WTC11 (cell line): ENCODE measurements at regions not wholly inside any gene's neighbourhood (a gene's known extent, or its start where the extent isn't known, plus 50 kb on each side); places are given as distances from the start of the nearest gene placed in this dataset.

Experiments used
- ATAC-seq: fragments of 200-7000 bp; cut with Tn5 transposase; 2 replicates; pipeline ENCODE4 v1.10.0; 2021; ENCODE audit warnings: mild to moderate bottlenecking, moderate library complexity
- CTCF ChIA-PET: fragments of 300-600 bp; sonication (Branson Sonifier 250); formaldehyde crosslinking; loops from one replicate; lab custom pipeline; 2021; ENCODE audit warnings: antibody characterized with exemption; lab: Charles Lee
- POLR2A ChIA-PET: fragments of 350-600 bp; sonication (Branson Sonifier 250); formaldehyde crosslinking; loops from one replicate; lab custom pipeline; 2021; ENCODE audit warnings: antibody characterized with exemption; lab: Charles Lee
- DNase-seq: peaks from one replicate; pipeline ENCODE4 v3.0.0; 2021; ENCODE audit warnings: low spot score
- H3K27ac Mint-ChIP-seq: 2 replicates; pipeline ENCODE4 v1.8.0; 2021; ENCODE audit warnings: mixed read lengths
- H3K27me3 Mint-ChIP-seq: 2 replicates; pipeline ENCODE4 v1.8.0; 2021; ENCODE audit warnings: low read depth, mild to moderate bottlenecking, moderate library complexity, mixed read lengths
- H3K36me3 Mint-ChIP-seq: 2 replicates; pipeline ENCODE4 v1.8.0; 2021; ENCODE audit warnings: mixed read lengths
- H3K4me1 Mint-ChIP-seq: 2 replicates; pipeline ENCODE4 v1.8.0; 2022; ENCODE audit warnings: mixed read lengths
- H3K4me3 Mint-ChIP-seq: 2 replicates; pipeline ENCODE4 v1.8.0; 2021; ENCODE audit warnings: mild to moderate bottlenecking, moderate library complexity, mixed read lengths
- H3K9me3 Mint-ChIP-seq: 2 replicates; pipeline ENCODE4 v1.8.0; 2021; ENCODE audit warnings: mixed read lengths
- ATF1 ChIP-seq: sonication (generic); formaldehyde crosslinking; IDR thresholded peaks from 2 replicates; pipeline ENCODE4 v1.8.1; 2023; ENCODE audit warnings: mild to moderate bottlenecking, moderate library complexity, missing genetic modification reagents
- CBFB ChIP-seq: sonication (generic); formaldehyde crosslinking; IDR thresholded peaks from 2 replicates; pipeline ENCODE4 v1.8.1; 2022; ENCODE audit warnings: mild to moderate bottlenecking, low read depth, missing genetic modification reagents
- CREM ChIP-seq: sonication (generic); formaldehyde crosslinking; IDR thresholded peaks from 2 replicates; pipeline ENCODE4 v1.8.1; 2022; ENCODE audit warnings: mild to moderate bottlenecking, missing genetic modification reagents, moderate library complexity
- FOXJ3 ChIP-seq: sonication (generic); formaldehyde crosslinking; IDR thresholded peaks from 2 replicates; pipeline ENCODE4 v1.9.0; 2021; ENCODE audit warnings: missing genetic modification reagents, mild to moderate bottlenecking, borderline replicate concordance
- FOXP1 ChIP-seq: sonication (generic); formaldehyde crosslinking; IDR thresholded peaks from 2 replicates; pipeline ENCODE4 v1.8.0; 2022; ENCODE audit warnings: missing genetic modification reagents, mild to moderate bottlenecking, moderate library complexity, borderline replicate concordance
- GRHL2 ChIP-seq: fragments of 250-450 bp; sonication (Bioruptor Pico); IDR thresholded peaks from 2 replicates; pipeline ENCODE4 v1.8.0; 2022; ENCODE audit warnings: mild to moderate bottlenecking, moderate library complexity; ENCODE audit not compliant: insufficient replicate concordance, severe bottlenecking
- NFATC4 ChIP-seq: fragments of 250-450 bp; sonication (Bioruptor Pico); IDR thresholded peaks from 2 replicates; pipeline ENCODE4 v1.9.0; 2021; ENCODE audit warnings: mild to moderate bottlenecking
- NR3C1 ChIP-seq: sonication (generic); formaldehyde crosslinking; conservative IDR thresholded peaks from 2 replicates; pipeline ENCODE4 v1.8.1; 2023; ENCODE audit warnings: low read depth, mild to moderate bottlenecking, missing genetic modification reagents
- OVOL2 ChIP-seq: fragments of 250-450 bp; sonication (Bioruptor Pico); IDR thresholded peaks from 2 replicates; pipeline ENCODE4 v1.9.0; 2021; ENCODE audit warnings: mild to moderate bottlenecking, borderline replicate concordance
- PRRX2 ChIP-seq: fragments of 250-450 bp; sonication (Bioruptor Pico); IDR thresholded peaks from 2 replicates; pipeline ENCODE4 v1.8.0; 2021; ENCODE audit warnings: mild to moderate bottlenecking
- RELA ChIP-seq: sonication (generic); formaldehyde crosslinking; IDR thresholded peaks from 2 replicates; pipeline ENCODE4 v1.8.1; 2022; ENCODE audit warnings: missing genetic modification reagents, mild to moderate bottlenecking, borderline replicate concordance
- RORB ChIP-seq: fragments of 250-450 bp; sonication (Bioruptor Pico); IDR thresholded peaks from 2 replicates; pipeline ENCODE4 v1.9.0; 2021; ENCODE audit warnings: mild to moderate bottlenecking
- SOX15 ChIP-seq: fragments of 250-450 bp; sonication (Bioruptor Pico); IDR thresholded peaks from 2 replicates; pipeline ENCODE4 v1.9.0; 2021; ENCODE audit warnings: mild to moderate bottlenecking
- TEAD1 ChIP-seq: sonication (generic); formaldehyde crosslinking; IDR thresholded peaks from 2 replicates; pipeline ENCODE4 v1.8.0; 2022; ENCODE audit warnings: mild to moderate bottlenecking, missing genetic modification reagents
- ZNF121 ChIP-seq: sonication (generic); formaldehyde crosslinking; IDR thresholded peaks from 2 replicates; pipeline ENCODE4 v1.8.0; 2023; ENCODE audit warnings: missing genetic modification reagents
- ZNF416 ChIP-seq: fragments of 250-450 bp; sonication (Bioruptor Pico); IDR thresholded peaks from 2 replicates; pipeline ENCODE4 v1.9.0; 2021; ENCODE audit warnings: mild to moderate bottlenecking, inconsistent platforms
- ZNF671 ChIP-seq: fragments of 250-450 bp; sonication (Bioruptor Pico); IDR thresholded peaks from 2 replicates; pipeline ENCODE4 v1.8.0; 2021; ENCODE audit warnings: mild to moderate bottlenecking
- TF ChIP-seq, protein P1 (sequence below): fragments of 250-450 bp; sonication (Bioruptor Pico); IDR thresholded peaks from 2 replicates; pipeline ENCODE4 v2.1.2; 2022; ENCODE audit warnings: mild to moderate bottlenecking, moderate library complexity
- TF ChIP-seq, protein P2 (sequence below): fragments of 250-450 bp; sonication (Bioruptor Pico); IDR thresholded peaks from 2 replicates; pipeline ENCODE4 v1.9.0; 2021; ENCODE audit warnings: moderate library complexity, mild to moderate bottlenecking, inconsistent platforms, borderline replicate concordance
- TF ChIP-seq, protein P3 (sequence below): fragments of 250-450 bp; sonication (Bioruptor Pico); IDR thresholded peaks from 2 replicates; pipeline ENCODE4 v1.9.0; 2021; ENCODE audit warnings: mild to moderate bottlenecking
- TF ChIP-seq, protein P4 (sequence below): fragments of 250-450 bp; sonication (Bioruptor Pico); IDR thresholded peaks from 2 replicates; pipeline ENCODE4 v1.9.0; 2021; ENCODE audit warnings: mild to moderate bottlenecking
- TF ChIP-seq, protein P5 (sequence below): sonication (generic); formaldehyde crosslinking; IDR thresholded peaks from 2 replicates; pipeline ENCODE4 v1.8.1; 2022; ENCODE audit warnings: low read depth, mild to moderate bottlenecking, moderate library complexity, missing genetic modification reagents, borderline replicate concordance
- TF ChIP-seq, protein P6 (sequence below): fragments of 250-450 bp; sonication (Bioruptor Pico); conservative IDR thresholded peaks from 2 replicates; pipeline ENCODE4 v1.9.0; 2021; ENCODE audit warnings: mild to moderate bottlenecking
- TF ChIP-seq, protein P7 (sequence below): sonication (generic); formaldehyde crosslinking; conservative IDR thresholded peaks from 2 replicates; pipeline ENCODE4 v1.8.1; 2022; ENCODE audit warnings: mild to moderate bottlenecking, missing genetic modification reagents
- TF ChIP-seq, protein P8 (sequence below): sonication (generic); formaldehyde crosslinking; IDR thresholded peaks from 2 replicates; pipeline ENCODE4 v1.8.0; 2022; ENCODE audit warnings: mild to moderate bottlenecking, missing genetic modification reagents
- TF ChIP-seq, protein P9 (sequence below): sonication (generic); formaldehyde crosslinking; IDR thresholded peaks from 2 replicates; pipeline ENCODE4 v1.8.0; 2022; ENCODE audit warnings: mild to moderate bottlenecking, missing genetic modification reagents

DNA sequence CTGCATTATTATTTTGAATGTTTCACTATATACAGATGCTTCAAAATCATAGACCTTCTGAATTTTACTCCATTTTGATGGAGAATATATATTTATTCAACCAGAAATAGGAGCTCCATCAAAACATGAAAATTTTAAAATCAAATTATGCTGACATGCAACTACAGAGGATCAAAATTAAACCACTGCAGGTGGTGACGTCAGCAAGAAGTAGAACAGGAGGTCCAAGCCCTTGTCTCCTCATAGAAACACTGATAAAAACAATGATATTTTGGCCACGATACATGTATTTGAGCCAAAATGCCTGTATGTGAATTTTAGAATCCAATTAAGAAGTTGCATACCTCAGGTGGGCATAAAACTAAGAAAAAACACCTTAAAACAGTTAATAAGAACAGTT lies 236.6 kb upstream of the FBXL7 start (continued):
- TF ChIP-seq, protein P1, sequence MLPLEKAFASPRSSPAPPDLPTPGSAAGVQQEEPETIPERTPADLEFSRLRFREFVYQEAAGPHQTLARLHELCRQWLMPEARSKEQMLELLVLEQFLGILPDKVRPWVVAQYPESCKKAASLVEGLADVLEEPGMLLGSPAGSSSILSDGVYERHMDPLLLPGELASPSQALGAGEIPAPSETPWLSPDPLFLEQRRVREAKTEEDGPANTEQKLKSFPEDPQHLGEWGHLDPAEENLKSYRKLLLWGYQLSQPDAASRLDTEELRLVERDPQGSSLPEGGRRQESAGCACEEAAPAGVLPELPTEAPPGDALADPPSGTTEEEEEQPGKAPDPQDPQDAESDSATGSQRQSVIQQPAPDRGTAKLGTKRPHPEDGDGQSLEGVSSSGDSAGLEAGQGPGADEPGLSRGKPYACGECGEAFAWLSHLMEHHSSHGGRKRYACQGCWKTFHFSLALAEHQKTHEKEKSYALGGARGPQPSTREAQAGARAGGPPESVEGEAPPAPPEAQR (CRISPR knock-in tag) = no peak
- TF ChIP-seq PRRX2 (CRISPR knock-in tag) (no peak), OVOL2 (CRISPR knock-in tag) (no peak), ZNF121 (CRISPR knock-in tag) (no peak), ATF1 (no peak), FOXJ3 (CRISPR knock-in tag) (no peak), GRHL2 (no peak), TEAD1 (CRISPR knock-in tag) (no peak)
- TF ChIP-seq, protein P2, sequence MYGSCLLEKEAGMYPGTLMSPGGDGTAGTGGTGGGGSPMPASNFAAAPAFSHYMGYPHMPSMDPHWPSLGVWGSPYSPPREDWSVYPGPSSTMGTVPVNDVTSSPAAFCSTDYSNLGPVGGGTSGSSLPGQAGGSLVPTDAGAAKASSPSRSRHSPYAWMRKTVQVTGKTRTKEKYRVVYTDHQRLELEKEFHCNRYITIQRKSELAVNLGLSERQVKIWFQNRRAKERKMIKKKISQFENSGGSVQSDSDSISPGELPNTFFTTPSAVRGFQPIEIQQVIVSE (CRISPR knock-in tag) = no peak
- TF ChIP-seq, protein P3, sequence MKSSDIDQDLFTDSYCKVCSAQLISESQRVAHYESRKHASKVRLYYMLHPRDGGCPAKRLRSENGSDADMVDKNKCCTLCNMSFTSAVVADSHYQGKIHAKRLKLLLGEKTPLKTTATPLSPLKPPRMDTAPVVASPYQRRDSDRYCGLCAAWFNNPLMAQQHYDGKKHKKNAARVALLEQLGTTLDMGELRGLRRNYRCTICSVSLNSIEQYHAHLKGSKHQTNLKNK (CRISPR knock-in tag) = no peak
- TF ChIP-seq, protein P4, sequence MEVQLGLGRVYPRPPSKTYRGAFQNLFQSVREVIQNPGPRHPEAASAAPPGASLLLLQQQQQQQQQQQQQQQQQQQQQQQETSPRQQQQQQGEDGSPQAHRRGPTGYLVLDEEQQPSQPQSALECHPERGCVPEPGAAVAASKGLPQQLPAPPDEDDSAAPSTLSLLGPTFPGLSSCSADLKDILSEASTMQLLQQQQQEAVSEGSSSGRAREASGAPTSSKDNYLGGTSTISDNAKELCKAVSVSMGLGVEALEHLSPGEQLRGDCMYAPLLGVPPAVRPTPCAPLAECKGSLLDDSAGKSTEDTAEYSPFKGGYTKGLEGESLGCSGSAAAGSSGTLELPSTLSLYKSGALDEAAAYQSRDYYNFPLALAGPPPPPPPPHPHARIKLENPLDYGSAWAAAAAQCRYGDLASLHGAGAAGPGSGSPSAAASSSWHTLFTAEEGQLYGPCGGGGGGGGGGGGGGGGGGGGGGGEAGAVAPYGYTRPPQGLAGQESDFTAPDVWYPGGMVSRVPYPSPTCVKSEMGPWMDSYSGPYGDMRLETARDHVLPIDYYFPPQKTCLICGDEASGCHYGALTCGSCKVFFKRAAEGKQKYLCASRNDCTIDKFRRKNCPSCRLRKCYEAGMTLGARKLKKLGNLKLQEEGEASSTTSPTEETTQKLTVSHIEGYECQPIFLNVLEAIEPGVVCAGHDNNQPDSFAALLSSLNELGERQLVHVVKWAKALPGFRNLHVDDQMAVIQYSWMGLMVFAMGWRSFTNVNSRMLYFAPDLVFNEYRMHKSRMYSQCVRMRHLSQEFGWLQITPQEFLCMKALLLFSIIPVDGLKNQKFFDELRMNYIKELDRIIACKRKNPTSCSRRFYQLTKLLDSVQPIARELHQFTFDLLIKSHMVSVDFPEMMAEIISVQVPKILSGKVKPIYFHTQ (CRISPR knock-in tag) = no peak

DNA sequence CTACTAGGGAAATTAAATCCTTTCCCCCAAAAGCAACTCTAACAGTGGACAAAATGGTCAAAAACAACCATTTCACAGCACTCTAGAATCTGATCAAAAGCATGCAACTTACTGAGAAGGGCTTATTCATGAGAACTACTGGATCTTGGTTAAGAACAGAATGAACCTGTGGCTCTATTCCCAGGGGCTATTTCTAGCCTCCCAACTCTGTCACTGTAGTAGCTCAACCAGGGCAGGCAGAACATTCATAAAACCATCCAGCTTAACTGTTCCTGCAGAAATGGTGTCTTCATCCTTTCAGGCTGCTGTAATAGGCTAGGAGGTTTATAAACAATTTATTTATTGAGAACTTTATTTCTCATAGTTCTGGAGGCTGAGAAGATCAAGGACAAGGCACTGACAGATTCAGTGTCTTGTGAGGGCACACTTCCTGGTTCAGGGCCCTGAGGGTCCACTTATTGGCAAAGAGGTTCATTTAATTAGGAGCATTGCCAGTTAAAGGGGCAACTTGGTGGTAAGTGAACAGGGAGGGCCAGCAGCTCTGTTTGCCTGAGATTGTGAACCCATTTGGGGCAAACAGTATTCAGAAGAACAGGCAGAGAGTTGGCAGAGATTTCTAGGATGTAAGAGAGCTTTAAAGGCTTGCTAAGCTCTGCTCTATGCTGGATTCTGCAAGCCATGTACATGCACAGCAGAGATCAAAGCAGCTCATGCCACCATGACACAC lies 238.5 kb upstream of the FBXL7 start:
- Mint-ChIP-seq H3K4me3 (no peak overlapping the region), H3K27me3 (no peaks in the 10 kb centered on the region), H3K27ac (no peak overlapping the region), H3K4me1 (peaks cover 11% of the 10 kb centered on the region), H3K36me3 (no peaks in the 10 kb centered on the region), H3K9me3 (no peaks in the 10 kb centered on the region)
- no peak for DNase-seq
- ChIA-PET CTCF (interaction anchor here (1.3 kb wide), 1 partner anchor 78 kb away, joined by 3 read pairs; no protein-coding TSS in a partner anchor), POLR2A (no interaction called here)
- no peak for TF ChIP-seq ATF1
- TF ChIP-seq, protein P5, sequence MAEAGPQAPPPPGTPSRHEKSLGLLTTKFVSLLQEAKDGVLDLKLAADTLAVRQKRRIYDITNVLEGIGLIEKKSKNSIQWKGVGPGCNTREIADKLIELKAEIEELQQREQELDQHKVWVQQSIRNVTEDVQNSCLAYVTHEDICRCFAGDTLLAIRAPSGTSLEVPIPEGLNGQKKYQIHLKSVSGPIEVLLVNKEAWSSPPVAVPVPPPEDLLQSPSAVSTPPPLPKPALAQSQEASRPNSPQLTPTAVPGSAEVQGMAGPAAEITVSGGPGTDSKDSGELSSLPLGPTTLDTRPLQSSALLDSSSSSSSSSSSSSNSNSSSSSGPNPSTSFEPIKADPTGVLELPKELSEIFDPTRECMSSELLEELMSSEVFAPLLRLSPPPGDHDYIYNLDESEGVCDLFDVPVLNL = no peak
- TF ChIP-seq, protein P6, sequence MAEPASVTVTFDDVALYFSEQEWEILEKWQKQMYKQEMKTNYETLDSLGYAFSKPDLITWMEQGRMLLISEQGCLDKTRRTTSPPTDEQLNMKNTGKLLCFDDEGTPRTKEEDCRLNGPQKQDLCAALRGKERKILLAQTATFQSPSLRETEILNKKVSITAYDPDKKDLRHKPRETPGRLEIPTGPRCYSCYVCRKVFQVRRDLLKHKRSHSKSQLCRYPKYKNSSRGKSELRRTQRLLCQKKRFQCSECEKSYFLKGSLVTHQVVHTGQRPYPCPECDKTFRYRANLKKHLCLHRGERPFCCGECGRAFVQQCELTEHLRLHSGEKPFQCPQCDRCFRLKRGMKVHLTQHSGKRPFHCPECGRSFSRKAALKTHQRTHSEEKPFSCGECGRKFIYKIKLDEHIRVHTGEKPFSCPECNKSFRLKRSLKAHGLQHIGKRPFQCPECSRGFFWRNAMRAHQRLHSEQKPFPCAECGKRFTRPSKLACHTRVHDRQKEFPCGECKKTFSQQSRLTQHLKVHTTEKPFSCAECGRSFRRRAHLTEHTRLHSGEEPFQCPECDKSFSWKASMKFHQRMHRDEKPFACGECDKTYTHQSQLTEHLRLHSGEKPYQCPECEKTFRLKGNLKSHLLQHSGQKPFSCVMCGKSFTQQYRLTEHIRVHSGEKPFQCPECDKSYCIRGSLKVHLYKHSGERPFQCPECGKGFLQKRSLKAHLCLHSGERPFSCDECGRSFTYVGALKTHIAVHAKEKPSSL (CRISPR knock-in tag) = no peak
- TF ChIP-seq NFATC4 (CRISPR knock-in tag) = no peak
- TF ChIP-seq ZNF416 = no peak
- TF ChIP-seq SOX15 = no peak
- no peak for TF ChIP-seq RORB (CRISPR knock-in tag)
- TF ChIP-seq FOXJ3 (CRISPR knock-in tag) = no peak
- TF ChIP-seq, protein P7, sequence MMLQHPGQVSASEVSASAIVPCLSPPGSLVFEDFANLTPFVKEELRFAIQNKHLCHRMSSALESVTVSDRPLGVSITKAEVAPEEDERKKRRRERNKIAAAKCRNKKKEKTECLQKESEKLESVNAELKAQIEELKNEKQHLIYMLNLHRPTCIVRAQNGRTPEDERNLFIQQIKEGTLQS (CRISPR knock-in tag) = no peak
- TF ChIP-seq GRHL2 = no peak
- TF ChIP-seq ZNF671 = no peak
- TF ChIP-seq CBFB (CRISPR knock-in tag) = no peak
- TF ChIP-seq, protein P8, sequence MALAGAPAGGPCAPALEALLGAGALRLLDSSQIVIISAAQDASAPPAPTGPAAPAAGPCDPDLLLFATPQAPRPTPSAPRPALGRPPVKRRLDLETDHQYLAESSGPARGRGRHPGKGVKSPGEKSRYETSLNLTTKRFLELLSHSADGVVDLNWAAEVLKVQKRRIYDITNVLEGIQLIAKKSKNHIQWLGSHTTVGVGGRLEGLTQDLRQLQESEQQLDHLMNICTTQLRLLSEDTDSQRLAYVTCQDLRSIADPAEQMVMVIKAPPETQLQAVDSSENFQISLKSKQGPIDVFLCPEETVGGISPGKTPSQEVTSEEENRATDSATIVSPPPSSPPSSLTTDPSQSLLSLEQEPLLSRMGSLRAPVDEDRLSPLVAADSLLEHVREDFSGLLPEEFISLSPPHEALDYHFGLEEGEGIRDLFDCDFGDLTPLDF (CRISPR knock-in tag) = no peak
- TF ChIP-seq, protein P9, sequence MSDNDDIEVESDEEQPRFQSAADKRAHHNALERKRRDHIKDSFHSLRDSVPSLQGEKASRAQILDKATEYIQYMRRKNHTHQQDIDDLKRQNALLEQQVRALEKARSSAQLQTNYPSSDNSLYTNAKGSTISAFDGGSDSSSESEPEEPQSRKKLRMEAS (CRISPR knock-in tag) = no peak
- TF ChIP-seq FOXP1 (CRISPR knock-in tag) = no peak
- no peak for TF ChIP-seq RELA (CRISPR knock-in tag)
- TF ChIP-seq CREM (CRISPR knock-in tag) = no peak
- TF ChIP-seq NR3C1 = no peak
- no peak for ATAC-seq
